Hippocampal formation (tissue), 2 donors: ENCODE measurements at regions not wholly inside any gene's neighbourhood (a gene's known extent, or its start where the extent isn't known, plus 50 kb on each side); places are given as distances from the start of the nearest gene placed in this dataset.

Experiments
- DNase-seq, 2 donors: peaks; one replicate each; lab custom pipeline; 2025; lab: John Stamatoyannopoulos, UW

DNA sequence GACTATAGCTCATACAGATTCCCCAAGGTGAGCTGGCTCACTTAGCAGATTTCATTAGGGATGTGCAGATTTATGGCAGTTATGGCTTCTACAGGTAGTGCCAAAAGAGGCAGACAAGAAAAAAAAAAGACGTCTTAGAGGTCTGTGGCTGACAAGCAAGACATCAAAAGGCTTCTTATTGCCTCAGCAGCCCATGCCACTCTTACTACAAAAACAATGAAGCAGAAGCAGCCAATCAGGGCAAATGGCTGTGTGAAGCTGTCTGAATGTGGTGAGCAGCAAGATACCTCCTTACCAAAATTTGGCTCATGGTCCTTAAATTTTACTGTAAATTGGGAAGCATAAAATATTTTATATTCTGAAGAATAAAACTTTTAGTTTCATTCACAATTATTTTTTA, 557.5 kb upstream of the GOLIM4 start:
- DNase-seq: no peak

DNA sequence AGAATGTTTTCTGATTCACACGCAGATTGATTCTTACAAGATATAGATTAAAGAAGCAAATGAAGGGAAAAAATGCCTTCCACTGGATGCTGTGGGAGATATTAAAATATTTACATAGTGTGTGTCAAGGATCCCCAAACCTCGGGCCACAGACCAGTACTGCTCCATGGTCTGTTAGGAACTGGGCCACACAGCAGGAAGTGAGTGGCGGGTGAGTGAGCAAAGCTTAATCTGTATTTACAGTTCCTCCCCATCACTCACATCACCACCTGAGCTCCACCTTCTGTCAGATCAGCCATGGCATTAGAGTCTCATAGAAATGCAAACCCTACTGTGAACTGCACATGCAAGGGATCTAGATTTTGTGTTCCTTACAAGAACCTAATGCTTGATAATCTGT, 552.6 kb upstream of the GOLIM4 start:
- no peak for DNase-seq

DNA sequence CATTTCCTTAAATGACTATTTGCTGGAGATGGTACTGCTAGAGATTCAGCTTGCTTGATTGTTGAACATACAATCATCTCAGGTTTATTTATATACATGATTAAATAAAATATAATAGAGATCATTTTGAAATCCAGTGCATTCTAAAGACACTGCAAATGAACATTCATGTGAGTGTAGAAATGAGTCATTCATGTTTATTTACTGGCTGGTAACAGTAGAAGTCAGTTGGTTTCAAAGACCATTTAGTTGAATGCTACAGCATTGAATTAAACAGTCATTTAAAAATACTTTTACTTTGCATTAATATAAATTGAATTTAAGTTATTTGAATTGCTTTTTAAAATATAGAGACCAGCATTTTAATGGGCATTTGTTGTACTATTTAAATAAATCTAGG, 551.9 kb upstream of the GOLIM4 start:
- DNase-seq: no peak

DNA sequence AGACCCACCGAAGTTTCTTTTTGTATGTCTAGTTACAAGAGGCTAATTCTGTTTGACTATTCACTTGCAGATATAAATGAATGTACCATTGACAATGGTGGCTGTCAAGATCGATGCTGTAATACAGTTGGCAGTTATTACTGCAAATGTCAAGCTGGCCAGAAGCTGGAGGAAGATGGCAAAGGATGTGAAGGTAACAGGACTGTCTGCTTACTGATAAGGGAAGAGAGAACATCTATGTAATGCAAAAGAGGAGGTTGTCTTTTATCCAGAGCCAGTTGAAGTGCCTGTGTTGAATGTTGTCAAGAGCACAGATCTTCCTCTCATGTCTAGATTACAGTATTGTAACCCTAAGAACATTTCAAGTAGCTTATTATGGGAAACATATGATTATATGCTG, 549.5 kb upstream of the GOLIM4 start:
- no peak for DNase-seq

DNA sequence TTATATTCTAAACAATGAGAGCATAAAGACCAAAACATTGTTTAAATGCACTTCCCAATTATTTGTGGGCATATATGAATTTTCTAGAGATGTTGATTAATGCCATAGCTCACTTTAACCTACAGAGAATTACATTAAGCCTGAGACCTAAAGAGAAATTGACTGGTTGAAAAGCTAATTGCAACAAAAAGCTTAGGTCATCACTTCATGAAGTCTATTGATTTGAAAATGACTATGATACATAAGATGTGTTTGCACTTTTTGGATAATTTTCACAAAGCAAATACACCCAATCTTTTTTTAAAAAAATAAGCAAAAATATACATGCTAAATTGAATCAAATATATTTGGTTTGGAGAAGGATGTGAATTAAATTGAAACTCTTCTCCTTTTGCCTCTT, 532.8 kb upstream of the GOLIM4 start:
- DNase-seq: no peak

DNA sequence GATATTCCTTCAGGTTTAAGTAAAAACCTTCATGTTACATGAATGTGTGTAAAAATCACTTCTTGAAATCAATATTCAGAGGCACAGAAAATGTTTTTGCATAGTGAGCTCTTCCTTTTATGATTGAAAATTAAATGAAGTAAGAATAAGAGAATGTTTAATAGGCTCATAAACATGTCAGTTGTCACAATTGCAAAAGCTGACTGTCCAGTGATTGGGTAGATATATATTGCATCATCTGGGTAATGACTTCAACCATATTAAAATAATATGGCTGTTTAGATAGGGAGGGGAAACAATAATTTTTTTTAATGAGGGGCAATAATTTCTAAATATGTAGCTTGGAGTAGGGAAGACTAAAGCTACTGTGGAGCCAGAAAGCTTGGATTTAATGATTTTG, 529.8 kb upstream of the GOLIM4 start:
- DNase-seq: no peak

DNA sequence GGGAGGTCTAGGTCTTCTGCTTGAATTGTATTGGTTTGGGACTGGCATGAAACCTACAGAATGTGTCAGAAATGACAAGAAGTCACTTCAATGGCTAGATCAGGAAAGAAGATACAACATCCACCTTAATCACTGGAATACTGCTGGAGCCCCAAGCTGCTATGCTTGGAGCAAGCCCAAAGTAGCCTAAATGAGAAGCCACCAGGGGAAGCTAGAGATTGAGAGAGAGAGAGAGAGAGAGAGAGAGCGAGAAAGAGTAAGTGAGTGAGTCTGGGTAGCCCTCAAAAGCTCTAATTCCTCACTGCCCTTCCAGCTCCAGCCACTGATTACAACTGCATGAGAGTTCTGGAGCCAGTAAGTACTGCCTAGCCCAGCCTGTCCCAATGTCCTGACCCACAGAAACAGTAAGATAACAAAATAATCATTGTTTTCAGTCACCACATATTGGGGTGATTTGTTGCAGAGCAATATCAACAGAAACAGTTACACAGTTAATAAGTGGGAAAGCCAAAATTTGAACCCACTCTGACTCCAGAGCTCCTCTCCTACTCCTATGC, 529.2 kb upstream of the GOLIM4 start:
- no peak for DNase-seq

DNA sequence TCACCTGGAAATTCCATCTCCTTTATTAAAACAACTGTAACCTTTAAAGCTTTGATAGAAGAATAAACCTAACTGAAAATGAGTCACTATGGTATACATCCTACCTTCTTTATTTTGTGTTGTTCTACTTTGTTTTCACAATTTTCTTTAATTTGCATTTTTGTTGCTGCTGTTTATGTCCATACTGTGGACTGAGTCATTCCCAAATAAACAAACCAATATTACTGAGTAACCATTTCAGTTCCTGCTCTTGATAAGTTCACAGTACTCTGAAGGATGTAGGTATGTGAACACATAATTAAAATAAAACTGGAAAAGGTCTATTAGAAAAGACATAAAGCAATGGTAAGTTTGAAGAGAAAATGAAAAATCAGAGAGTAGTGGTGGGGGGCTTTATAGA, 528.5 kb upstream of the GOLIM4 start:
- DNase-seq: no peak

DNA sequence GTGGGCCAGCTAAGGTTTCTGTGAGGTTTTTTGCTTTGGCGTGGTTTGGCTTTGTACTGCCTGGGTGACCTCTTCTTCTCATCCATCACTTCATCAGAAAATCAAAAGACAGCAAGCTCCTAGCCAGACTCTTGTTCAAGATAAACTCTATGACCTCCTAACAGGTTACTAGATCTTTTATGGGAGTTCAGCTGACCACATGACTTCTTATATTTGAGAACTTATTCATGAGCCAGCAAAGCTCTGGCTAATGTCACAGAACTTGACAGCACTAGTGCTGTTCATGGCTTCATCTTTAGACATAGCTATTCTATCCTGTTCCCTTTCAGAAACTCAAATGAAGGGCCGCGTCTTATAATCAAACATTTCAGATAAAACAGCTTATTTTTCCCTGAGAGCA, 527.1 kb upstream of the GOLIM4 start:
- no peak for DNase-seq

DNA sequence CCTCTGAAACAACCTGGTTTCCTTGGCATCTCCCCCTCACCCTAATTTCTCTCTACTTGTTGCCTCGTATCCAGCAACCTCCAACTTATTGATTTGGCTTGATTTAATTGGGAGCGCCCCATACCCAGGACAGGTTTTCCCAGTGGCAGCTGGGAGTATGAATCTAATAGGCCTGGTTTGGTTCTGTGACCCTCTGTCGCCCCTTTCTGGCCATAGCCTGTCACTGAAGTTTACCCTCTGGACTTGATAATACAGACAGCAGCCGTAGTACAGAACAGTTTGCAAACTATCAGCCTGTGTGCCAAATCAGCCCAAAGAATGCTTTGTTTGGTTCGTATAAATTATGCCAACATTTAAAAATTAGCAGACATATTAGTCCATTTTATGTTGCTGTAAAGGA, 525.1 kb upstream of the GOLIM4 start:
- DNase-seq: peak in 1 of 2 donors; percentile 32

DNA sequence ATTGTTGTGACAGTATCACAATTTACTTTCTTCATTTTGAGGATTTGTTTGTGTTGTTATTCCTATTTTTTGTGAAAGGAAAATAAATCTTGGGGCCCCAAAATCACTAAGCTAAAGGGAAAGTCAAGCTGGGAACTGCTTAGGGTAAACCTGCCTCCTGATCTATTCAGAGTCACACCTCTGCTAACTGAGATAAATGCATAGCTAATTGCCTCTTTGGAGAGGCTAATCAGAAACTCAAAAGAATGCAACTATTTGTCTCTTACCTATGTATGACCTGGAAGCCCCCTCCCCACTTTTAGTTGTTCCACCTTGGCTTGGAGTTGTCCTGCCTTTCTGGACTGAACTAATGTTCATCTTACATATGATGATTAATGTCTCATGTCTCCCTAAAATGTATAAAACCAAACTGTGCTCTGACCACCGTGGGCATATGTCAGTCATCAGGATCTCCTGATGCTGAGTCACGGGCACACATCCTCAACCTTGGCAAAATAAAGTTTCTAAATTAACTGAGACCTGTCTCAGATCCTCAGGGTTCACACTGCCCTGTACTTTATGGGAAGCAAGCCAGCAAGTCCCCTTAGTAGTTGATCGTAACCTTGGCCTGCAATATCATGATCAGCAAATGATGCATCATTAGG, 523.2 kb upstream of the GOLIM4 start:
- DNase-seq: no peak

DNA sequence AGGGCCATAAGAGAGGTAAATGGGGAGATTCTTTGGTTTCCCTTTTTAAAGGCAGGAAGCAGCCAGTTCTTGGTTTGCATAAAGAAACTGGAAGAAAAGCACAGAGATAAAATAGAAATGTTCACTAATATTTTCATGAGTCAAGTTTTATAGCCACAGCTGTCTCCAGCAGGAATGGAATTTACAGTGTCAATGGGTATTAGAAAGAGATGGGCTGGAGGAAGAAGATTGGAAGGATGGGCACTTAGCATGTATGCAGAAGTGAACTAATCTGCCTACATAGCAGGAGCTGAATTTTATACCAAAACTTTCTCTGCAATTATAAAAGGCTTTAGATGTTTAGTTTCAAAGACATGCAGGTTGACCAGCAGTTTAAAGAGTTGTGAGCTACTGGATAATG, 521.9 kb upstream of the GOLIM4 start:
- DNase-seq: no peak

DNA sequence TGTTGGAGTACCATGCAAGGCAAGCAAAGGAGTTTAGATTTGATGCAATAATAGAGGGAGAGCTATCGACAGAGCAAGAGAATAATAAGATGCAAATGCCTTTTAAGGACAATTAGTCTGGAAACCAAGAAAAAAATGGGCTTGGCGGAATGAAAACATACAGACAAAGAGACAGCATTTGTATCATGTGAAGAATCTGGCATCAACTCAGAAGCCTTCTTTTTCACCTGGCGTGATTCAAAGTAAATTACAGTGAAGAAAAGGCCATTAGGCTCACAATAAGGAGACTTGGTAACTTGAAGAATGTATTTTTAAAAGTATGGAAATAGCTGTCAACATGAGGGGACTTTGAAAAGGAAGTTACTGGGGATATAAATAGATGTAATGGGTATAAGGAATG, 521.2 kb upstream of the GOLIM4 start:
- no peak for DNase-seq

DNA sequence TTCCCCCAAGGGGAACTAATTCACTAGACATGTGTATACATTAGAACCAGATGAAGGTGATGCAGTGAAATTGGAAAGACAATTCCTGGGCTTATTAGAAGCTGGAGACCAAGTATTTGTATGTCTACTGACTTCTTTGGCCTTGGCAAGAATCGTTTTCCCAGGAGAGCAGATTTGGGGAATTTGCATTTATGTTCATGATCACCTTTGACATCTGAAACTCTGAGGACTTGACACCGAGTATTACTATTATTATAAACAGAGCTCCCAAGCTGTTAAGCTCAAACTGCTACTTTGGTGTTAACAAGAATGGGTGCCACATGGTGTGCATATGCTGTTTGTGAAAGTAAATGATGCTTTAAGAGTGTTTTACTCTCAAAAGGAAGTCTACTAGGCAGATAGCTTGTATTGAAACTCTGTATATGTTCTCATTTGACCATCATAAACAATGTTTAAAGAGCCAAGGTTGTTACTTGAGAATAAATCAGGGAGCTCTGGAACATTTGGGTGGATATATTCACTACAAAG, 519.8 kb upstream of the GOLIM4 start:
- DNase-seq: no peak

DNA sequence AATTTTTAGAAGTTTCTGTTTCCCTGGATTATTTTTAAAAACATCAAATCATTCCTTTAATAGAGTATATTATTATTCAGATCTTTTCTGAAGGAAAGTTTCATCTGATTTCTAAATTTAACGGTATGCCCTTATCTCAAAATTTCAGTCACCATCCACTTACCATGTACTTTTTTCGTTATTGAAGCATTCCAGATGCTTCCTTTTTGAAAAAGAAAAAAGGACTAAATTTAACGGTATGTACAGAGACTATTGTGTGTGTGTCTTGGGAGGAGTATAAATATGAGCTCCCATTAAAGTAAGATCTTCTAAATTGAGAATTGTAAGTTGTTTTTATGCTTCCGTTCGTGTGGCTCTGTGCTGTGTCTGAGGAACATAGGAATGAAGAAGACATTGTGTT, 517.4 kb upstream of the GOLIM4 start:
- no peak for DNase-seq

DNA sequence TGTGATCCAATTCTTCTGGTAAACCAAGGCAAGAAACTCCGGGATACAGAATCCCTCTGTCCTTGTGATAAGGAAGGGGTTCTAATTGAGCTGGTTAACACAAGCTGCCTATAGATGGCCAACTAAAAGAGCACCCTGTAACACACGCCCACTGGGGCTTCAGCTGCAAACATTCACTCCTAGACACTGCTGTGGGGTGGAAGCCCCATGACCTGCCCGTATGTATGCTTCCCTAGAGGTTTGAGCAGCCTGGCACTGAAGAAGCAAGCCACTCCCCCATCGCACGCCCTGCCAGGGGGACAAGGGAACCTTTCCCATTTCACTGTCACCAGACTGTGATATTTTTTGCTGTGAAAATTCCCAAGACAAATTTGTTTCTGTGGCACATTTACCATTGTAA, 516.9 kb upstream of the GOLIM4 start:
- no peak for DNase-seq

DNA sequence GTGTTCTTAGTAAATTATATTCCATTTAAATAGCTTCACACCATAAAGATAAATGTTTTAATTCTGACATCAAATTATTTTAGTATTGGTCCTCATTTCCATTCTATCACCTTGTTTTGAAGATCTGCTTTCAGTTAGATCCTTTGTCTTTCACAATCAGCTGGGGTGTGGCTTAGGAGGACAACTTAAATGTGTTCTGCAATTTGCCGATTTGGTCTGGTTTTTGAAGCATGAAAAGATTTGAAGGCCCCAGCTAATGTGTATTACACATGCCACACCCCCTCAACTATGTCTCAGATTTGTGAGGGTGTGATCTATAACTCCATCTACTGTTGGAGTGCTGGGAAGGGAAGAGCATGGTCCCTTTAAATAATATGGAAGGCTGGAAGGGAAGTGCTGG, 516.1 kb upstream of the GOLIM4 start:
- DNase-seq: no peak

DNA sequence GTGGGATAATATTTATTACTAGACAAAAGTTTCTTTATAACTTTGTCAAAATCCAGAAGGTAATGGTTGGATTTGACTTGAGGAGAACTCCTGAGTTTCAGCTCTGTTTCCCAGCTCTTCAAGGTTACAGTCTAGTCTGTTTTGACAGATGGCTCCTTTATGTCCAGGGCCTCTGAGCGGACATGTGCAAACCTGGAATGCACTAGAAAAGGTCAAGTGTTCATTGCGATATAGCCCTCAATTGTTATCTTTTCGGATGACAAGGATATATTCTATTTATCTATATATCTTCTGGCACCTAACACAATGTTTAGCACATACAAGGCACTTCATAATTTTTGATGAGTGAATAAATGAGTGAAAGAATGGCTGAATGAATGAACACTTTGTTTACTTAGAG, 513.2 kb upstream of the GOLIM4 start:
- DNase-seq: no peak

DNA sequence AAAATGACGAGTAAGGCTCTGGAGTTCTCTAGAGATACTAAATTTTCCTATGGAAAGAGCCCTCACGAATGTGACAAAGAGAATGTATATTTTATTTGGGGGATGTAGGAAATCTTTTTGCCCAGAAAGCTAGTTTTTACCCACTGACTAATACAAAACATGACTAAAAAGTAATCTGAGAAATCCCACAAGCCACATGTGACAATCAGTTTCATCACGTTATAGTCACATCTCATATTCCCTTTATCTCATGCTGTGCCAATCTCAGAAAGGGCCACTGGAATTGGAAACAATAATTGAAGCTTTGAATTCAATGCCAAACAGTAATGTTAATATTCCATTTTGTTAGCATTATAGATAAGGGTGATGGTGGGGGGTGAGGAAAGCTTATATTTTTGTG, 509.0 kb upstream of the GOLIM4 start:
- no peak for DNase-seq

DNA sequence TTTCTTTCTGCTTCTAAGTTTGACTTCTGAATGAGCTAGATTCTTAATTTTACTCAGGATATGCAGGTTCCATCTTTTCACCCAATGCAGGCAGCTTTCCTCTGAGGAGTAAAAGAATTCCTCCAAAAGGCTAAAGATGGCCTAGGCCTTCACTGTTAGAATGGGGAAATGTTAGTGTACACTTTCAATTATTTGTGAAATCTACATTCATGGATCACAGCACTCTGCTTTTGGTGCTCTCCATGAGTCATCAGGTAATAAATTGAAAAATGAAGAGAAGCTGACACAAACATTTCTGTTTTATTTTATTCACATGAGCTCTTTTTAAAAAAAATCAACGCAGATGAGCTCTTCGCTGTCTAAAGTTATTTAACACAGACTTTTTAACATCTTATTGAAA, 502.5 kb upstream of the GOLIM4 start:
- DNase-seq: no peak

DNA sequence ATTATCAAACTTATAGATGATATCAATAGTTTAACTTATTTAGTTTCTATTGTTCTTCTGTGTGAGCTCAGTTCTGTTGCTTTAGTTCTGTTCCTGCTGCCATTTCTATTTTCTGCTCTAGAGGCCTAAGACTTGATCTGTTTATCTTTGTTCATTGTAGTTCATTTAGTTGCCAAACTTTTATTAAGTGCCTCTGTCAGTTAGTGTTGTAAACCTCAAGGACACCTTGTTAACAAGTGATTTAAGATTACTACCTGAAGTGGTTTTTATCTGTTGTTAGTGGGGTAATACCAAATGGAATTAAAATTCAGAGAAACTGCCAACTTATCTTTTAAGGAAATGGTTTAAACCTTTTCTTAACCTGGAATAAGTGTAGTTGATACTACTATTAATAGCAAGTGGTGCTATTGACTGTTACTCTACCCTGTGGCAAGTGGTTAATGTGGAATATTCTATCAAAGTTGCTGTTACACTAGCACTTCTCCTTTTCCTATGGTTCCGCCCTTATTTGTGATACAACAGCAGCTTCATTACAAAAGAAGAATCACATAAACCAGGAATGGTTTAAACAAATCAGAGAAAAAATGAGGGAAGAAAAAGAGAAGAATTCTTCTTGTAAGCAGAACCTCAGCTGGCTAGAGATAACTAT, 500.6 kb upstream of the GOLIM4 start:
- no peak for DNase-seq

DNA sequence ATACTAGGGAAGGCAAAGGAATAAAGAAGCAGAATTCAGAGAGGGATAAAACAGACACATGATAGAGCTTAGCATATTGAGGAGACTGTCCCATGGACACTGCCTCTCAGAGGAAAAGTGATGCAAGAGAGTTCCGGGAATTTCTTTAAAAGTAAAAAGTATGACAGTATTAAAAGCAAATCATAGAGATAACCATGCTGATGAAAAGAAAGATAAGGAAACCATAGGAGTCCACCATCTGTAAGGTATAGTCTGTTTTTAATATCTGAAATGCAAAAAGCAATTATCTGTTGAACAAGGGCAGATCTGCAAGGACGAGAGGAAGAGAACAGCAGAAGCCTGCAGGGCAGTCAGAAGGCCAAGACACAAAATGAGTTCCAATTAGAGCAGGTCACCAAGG, 495.9 kb upstream of the GOLIM4 start:
- no peak for DNase-seq

DNA sequence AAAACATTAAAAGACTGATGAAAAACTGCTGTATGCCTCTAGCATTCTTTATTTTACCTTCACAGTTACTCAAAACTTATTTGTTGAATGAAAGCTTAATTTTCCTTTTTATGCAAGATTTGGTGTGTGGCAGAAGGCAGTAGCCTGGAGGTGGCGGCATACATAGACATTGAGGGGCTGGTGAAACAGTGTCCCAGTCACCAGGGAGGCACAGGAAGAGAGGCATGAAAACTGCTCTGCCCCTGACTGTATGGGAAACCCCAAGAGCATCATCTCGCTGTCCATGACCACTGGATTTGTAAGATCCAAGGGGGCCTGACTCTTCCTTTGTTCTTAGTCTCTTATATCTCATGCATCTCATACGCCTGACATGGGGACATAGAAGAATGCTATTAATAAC, 493.7 kb upstream of the GOLIM4 start:
- no peak for DNase-seq

DNA sequence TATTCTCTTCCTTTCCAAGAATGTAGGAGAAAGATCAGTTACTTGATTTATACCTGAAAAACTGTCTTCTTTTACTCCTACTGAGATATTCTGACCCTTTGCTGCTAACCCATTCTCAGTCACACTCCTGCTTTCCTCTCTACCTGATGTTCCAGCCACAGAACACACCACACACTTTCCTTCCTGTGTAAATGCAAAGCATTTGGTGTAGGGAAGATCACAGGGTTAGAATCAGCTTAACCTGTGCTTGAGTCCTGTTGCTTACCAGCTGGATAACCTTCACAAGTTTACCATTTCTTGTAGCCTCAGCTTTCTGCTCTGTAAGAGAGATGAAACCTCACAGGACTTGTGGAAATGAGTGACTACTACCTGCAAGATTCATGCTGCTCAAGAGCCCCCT, 489.8 kb upstream of the GOLIM4 start:
- no peak for DNase-seq
